ENCODE measurements at regions not wholly inside any gene's neighbourhood (a gene's known extent, or its start where the extent isn't known, plus 50 kb on each side); places are given as distances from the start of the nearest gene placed in this dataset.

GRCh38 chr15:61390138-61390537 is 161.0 kb upstream of the RORA start:
- no peak for ATAC-seq
- TF ChIP-seq ZNF219 (CRISPR knock-in tag; IDR thresholded peaks at IDR 0.05; ENCODE audit: borderline replicate concordance): no peak
- TF ChIP-seq, protein P1, sequence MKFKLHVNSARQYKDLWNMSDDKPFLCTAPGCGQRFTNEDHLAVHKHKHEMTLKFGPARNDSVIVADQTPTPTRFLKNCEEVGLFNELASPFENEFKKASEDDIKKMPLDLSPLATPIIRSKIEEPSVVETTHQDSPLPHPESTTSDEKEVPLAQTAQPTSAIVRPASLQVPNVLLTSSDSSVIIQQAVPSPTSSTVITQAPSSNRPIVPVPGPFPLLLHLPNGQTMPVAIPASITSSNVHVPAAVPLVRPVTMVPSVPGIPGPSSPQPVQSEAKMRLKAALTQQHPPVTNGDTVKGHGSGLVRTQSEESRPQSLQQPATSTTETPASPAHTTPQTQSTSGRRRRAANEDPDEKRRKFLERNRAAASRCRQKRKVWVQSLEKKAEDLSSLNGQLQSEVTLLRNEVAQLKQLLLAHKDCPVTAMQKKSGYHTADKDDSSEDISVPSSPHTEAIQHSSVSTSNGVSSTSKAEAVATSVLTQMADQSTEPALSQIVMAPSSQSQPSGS (CRISPR knock-in tag; IDR thresholded peaks at IDR 0.05; ENCODE audit: borderline replicate concordance, low read depth): no peak
- ChIA-PET CTCF (no interaction called here), POLR2A (no interaction called here)
- Mint-ChIP-seq H3K9me3 (peaks cover 23% of the 10 kb centered on the region), H3K36me3 (no peaks in the 10 kb centered on the region), H3K27me3 (ENCODE audit: low read depth) (no peaks in the 10 kb centered on the region), H3K4me3 (no peak overlapping the region), H3K27ac (no peak overlapping the region), H3K4me1 (no peaks in the 10 kb centered on the region)
- DNase-seq (ENCODE audit: low spot score): no peak

DNA sequence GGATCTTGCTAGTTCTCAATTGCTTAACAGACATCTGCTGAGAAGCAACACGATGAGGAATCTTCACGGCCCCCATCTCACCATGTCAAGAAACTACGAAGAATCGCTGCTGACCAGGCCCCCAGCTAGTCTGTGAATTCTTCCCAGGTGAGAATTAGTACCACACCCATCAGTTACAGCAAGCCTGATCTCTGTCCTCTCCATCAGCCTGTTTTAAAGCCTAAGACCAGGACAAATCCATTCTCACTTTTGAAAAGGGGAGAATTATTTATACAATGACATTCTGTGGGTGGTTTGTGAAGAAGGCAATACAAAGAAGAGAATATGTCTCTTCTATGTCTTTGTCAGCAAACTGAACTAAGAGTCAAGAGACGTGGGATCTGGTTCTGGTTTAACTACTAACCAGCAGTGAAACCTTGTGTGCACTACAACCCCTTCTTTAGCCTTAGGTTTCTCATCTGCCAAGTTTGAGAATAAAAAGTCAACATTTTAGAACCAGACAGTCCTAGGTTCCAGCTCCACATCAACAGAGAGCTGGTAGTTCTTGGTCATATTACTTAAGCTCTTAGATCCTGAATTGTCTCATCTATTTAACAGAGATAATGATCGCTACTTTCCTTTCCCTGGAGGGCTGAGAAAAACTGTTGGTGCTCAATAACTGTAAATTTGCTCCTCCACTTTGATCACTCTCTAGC is 160.4 kb upstream of the RORA start:
- no peak for TF ChIP-seq ZNF232 (CRISPR knock-in tag; IDR thresholded peaks at IDR 0.05)
- TF ChIP-seq, protein P2, sequence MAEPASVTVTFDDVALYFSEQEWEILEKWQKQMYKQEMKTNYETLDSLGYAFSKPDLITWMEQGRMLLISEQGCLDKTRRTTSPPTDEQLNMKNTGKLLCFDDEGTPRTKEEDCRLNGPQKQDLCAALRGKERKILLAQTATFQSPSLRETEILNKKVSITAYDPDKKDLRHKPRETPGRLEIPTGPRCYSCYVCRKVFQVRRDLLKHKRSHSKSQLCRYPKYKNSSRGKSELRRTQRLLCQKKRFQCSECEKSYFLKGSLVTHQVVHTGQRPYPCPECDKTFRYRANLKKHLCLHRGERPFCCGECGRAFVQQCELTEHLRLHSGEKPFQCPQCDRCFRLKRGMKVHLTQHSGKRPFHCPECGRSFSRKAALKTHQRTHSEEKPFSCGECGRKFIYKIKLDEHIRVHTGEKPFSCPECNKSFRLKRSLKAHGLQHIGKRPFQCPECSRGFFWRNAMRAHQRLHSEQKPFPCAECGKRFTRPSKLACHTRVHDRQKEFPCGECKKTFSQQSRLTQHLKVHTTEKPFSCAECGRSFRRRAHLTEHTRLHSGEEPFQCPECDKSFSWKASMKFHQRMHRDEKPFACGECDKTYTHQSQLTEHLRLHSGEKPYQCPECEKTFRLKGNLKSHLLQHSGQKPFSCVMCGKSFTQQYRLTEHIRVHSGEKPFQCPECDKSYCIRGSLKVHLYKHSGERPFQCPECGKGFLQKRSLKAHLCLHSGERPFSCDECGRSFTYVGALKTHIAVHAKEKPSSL (CRISPR knock-in tag; conservative IDR thresholded peaks at IDR 0.05): no peak
- no peak for TF ChIP-seq ZNF671 (CRISPR knock-in tag; IDR thresholded peaks at IDR 0.05)
- no peak for TF ChIP-seq GABPB1 (CRISPR knock-in tag; IDR thresholded peaks at IDR 0.05)
- no peak for TF ChIP-seq ZBTB21 (CRISPR knock-in tag; IDR thresholded peaks at IDR 0.05; ENCODE audit: borderline replicate concordance)
- CTCF ChIA-PET: no interaction called here

GRCh38 chr15:61387675-61388074 is 158.6 kb upstream of the RORA start:
- Mint-ChIP-seq H3K27ac (no peak overlapping the region), H3K36me3 (no peaks in the 10 kb centered on the region), H3K4me3 (no peak overlapping the region), H3K27me3 (ENCODE audit: low read depth) (no peaks in the 10 kb centered on the region), H3K4me1 (no peaks in the 10 kb centered on the region), H3K9me3 (peaks cover 26% of the 10 kb centered on the region)
- ATAC-seq (no peak), DNase-seq (ENCODE audit: low spot score) (no peak)
- CTCF ChIA-PET: no interaction called here
- no peak for TF ChIP-seq PRRX2 (CRISPR knock-in tag; IDR thresholded peaks at IDR 0.05)
- TF ChIP-seq, protein P3, sequence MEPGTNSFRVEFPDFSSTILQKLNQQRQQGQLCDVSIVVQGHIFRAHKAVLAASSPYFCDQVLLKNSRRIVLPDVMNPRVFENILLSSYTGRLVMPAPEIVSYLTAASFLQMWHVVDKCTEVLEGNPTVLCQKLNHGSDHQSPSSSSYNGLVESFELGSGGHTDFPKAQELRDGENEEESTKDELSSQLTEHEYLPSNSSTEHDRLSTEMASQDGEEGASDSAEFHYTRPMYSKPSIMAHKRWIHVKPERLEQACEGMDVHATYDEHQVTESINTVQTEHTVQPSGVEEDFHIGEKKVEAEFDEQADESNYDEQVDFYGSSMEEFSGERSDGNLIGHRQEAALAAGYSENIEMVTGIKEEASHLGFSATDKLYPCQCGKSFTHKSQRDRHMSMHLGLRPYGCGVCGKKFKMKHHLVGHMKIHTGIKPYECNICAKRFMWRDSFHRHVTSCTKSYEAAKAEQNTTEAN (CRISPR knock-in tag; IDR thresholded peaks at IDR 0.05): no peak
- TF ChIP-seq ZNF396 (CRISPR knock-in tag; IDR thresholded peaks at IDR 0.05; ENCODE audit: borderline replicate concordance): no peak
- no peak for TF ChIP-seq FOXP1 (CRISPR knock-in tag; IDR thresholded peaks at IDR 0.05; ENCODE audit: borderline replicate concordance)
- TF ChIP-seq, protein P4, sequence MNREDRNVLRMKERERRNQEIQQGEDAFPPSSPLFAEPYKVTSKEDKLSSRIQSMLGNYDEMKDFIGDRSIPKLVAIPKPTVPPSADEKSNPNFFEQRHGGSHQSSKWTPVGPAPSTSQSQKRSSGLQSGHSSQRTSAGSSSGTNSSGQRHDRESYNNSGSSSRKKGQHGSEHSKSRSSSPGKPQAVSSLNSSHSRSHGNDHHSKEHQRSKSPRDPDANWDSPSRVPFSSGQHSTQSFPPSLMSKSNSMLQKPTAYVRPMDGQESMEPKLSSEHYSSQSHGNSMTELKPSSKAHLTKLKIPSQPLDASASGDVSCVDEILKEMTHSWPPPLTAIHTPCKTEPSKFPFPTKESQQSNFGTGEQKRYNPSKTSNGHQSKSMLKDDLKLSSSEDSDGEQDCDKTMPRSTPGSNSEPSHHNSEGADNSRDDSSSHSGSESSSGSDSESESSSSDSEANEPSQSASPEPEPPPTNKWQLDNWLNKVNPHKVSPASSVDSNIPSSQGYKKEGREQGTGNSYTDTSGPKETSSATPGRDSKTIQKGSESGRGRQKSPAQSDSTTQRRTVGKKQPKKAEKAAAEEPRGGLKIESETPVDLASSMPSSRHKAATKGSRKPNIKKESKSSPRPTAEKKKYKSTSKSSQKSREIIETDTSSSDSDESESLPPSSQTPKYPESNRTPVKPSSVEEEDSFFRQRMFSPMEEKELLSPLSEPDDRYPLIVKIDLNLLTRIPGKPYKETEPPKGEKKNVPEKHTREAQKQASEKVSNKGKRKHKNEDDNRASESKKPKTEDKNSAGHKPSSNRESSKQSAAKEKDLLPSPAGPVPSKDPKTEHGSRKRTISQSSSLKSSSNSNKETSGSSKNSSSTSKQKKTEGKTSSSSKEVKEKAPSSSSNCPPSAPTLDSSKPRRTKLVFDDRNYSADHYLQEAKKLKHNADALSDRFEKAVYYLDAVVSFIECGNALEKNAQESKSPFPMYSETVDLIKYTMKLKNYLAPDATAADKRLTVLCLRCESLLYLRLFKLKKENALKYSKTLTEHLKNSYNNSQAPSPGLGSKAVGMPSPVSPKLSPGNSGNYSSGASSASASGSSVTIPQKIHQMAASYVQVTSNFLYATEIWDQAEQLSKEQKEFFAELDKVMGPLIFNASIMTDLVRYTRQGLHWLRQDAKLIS (CRISPR knock-in tag; IDR thresholded peaks at IDR 0.05; ENCODE audit: borderline replicate concordance): no peak
- POLR2A ChIA-PET: no interaction called here

More for the DNA sequence above, 160.4 kb upstream of the RORA start:
- Mint-ChIP-seq H3K4me1 (no peaks in the 10 kb centered on the region), H3K27me3 (ENCODE audit: low read depth) (no peaks in the 10 kb centered on the region), H3K27ac (no peak overlapping the region), H3K4me3 (no peak overlapping the region), H3K9me3 (peaks cover 26% of the 10 kb centered on the region), H3K36me3 (no peaks in the 10 kb centered on the region)
- POLR2A ChIA-PET: no interaction called here
- DNase-seq (ENCODE audit: low spot score): no peak
- no peak for ATAC-seq

All from WTC11 (cell line).